Gastrocnemius medialis (tissue), 4 donors: ENCODE measurements at regions not wholly inside any gene's neighbourhood (a gene's known extent, or its start where the extent isn't known, plus 50 kb on each side); places are given as distances from the start of the nearest gene placed in this dataset.

Experiments
- POLR2A ChIP-seq, 2 donors: fragments of 450-650 bp; IDR thresholded peaks; one replicate each; pipeline ENCODE4 v1.6.1; 2017; ENCODE audit warnings: antibody characterized with exemption in 2 of 2, mild to moderate bottlenecking in 2 of 2, moderate library complexity in 2 of 2
- TF ChIP-seq, protein P1 (sequence below), 5 experiments: fragments of 450-650 bp in 3 of 5; fragments of 200-600 bp in 2 of 5; sonication (generic) in 2 of 5; IDR thresholded peaks in 4 of 5; conservative IDR thresholded peaks in 1 of 5; 1 replicate in 4 of 5; 2 replicates in 1 of 5; pipeline ENCODE4 v1.5.1; 2016 to 2019; ENCODE audit warnings: antibody characterized with exemption in 5 of 5, mild to moderate bottlenecking in 3 of 5, moderate library complexity in 3 of 5

DNA sequence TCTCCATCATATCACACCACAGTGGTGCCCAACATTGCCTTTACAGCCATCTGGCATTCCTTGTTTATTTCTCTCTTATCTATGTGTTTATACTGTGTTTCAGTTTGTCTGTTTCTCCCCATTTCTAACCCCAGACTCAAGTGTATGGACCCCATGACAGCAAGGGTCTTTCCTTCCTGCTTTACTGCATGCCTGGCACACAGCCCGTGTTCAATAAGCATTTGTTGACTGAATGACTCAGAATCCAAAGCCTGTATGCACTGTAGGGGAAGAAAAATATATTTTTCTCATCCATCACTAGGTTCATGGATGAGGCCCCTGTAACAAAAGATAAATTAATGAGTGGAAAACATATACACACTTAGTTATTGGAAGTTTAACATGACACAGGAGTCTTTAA is 190.8 kb upstream of the SEMA6A start:
- TF ChIP-seq POLR2A (IDR thresholded peaks at IDR 0.05): no peak
- TF ChIP-seq, protein P1, sequence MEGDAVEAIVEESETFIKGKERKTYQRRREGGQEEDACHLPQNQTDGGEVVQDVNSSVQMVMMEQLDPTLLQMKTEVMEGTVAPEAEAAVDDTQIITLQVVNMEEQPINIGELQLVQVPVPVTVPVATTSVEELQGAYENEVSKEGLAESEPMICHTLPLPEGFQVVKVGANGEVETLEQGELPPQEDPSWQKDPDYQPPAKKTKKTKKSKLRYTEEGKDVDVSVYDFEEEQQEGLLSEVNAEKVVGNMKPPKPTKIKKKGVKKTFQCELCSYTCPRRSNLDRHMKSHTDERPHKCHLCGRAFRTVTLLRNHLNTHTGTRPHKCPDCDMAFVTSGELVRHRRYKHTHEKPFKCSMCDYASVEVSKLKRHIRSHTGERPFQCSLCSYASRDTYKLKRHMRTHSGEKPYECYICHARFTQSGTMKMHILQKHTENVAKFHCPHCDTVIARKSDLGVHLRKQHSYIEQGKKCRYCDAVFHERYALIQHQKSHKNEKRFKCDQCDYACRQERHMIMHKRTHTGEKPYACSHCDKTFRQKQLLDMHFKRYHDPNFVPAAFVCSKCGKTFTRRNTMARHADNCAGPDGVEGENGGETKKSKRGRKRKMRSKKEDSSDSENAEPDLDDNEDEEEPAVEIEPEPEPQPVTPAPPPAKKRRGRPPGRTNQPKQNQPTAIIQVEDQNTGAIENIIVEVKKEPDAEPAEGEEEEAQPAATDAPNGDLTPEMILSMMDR (IDR thresholded peaks at IDR 0.05 in 4 of 5, conservative IDR thresholded peaks at IDR 0.05 in 1 of 5): no peak
